Mesendoderm (in vitro differentiated cells): ENCODE measurements at regions not wholly inside any gene's neighbourhood (a gene's known extent, or its start where the extent isn't known, plus 50 kb on each side); places are given as distances from the start of the nearest gene placed in this dataset.

Experiments
- DNase-seq: peaks from one replicate; pipeline ENCODE4 v3.0.0; 2013
- H2AK5ac ChIP-seq: 2 replicates; pipeline ENCODE4 v1.6.1; 2013; ENCODE audit warnings: low read length, inconsistent platforms
- H2BK120ac ChIP-seq: 2 replicates; pipeline ENCODE4 v1.6.1; 2013; ENCODE audit warnings: low read depth, mild to moderate bottlenecking, low read length, moderate library complexity, mixed read lengths
- H2BK15ac ChIP-seq: replicated peaks from 2 replicates; pipeline ENCODE4 v1.6.1; 2013; ENCODE audit warnings: low read depth, mild to moderate bottlenecking, moderate library complexity
- H2BK5ac ChIP-seq: 2 replicates; pipeline ENCODE4 v1.6.1; 2013; ENCODE audit warnings: low read length, inconsistent platforms
- H3K18ac ChIP-seq: 2 replicates; pipeline ENCODE4 v1.6.1; 2013; ENCODE audit warnings: mild to moderate bottlenecking, low read length, mixed read lengths
- H3K23ac ChIP-seq: one replicate; pipeline ENCODE4 v1.6.1; 2013; ENCODE audit warnings: low read length
- H3K27ac ChIP-seq: 2 replicates; pipeline ENCODE4 v1.5.1; 2013; ENCODE audit warnings: low read depth, mild to moderate bottlenecking, inconsistent platforms, low read length, moderate library complexity
- H3K27me3 ChIP-seq: 2 replicates; pipeline ENCODE4 v1.6.1; 2013; ENCODE audit warnings: low read length, control low read depth, mild to moderate bottlenecking, inconsistent platforms; ENCODE audit not compliant: insufficient read depth, poor library complexity
- H3K36me3 ChIP-seq: 2 replicates; pipeline ENCODE4 v1.6.1; 2013; ENCODE audit warnings: low read length, inconsistent platforms; ENCODE audit not compliant: control insufficient read depth, insufficient read depth
- H3K4ac ChIP-seq: one replicate; pipeline ENCODE4 v1.6.1; 2013; ENCODE audit warnings: low read depth, mild to moderate bottlenecking, low read length, moderate library complexity
- H3K4me1 ChIP-seq: 2 replicates; pipeline ENCODE4 v1.6.1; 2013; ENCODE audit warnings: low read depth, low read length, inconsistent platforms; ENCODE audit not compliant: control insufficient read depth
- H3K4me2 ChIP-seq: 2 replicates; pipeline ENCODE4 v1.6.1; 2013; ENCODE audit warnings: low read length
- H3K4me3 ChIP-seq: 2 replicates; pipeline ENCODE4 v1.5.1; 2013; ENCODE audit warnings: mild to moderate bottlenecking, low read length
- H3K56ac ChIP-seq: one replicate; pipeline ENCODE4 v1.6.1; 2013; ENCODE audit warnings: low read length
- H3K79me1 ChIP-seq: 2 replicates; pipeline ENCODE4 v1.6.1; 2013; ENCODE audit warnings: low read length, inconsistent platforms
- H3K79me2 ChIP-seq: 2 replicates; pipeline ENCODE4 v1.6.1; 2013; ENCODE audit warnings: mild to moderate bottlenecking, low read length; ENCODE audit not compliant: control insufficient read depth, insufficient read depth
- H3K9ac ChIP-seq: 2 replicates; pipeline ENCODE4 v1.6.1; 2013; ENCODE audit warnings: low read length, inconsistent platforms
- H4K5ac ChIP-seq: one replicate; pipeline ENCODE4 v1.6.1; 2013; ENCODE audit warnings: low read length
- H4K8ac ChIP-seq: one replicate; pipeline ENCODE4 v1.6.1; 2013; ENCODE audit warnings: low read depth, mild to moderate bottlenecking, control low read depth, low read length, moderate library complexity
- WGBS: extraction: QIAGEN DNeasy Blood & Tissue Kit; methylation state at CpG from one replicate; pipeline ENCODE4 v1.1.7; 2013; ENCODE audit warnings: low lambda C conversion rate, missing lambda C conversion rate; ENCODE audit not compliant: insufficient coverage; ENCODE audit errors: extremely low coverage; 5-methylcytosine and 5-hydroxymethylcytosine counted together

GRCh38 chr9:73523391-73523790, 371.7 kb downstream of the ANXA1 start:
- H3K23ac ChIP-seq: no peak overlapping the region
- H2BK15ac ChIP-seq: no peak overlapping the region
- no peaks in the 10 kb centered on the region for H3K79me1 ChIP-seq
- no peak overlapping the region for H2AK5ac ChIP-seq
- no peaks in the 10 kb centered on the region for H3K27me3 ChIP-seq
- no peak overlapping the region for H3K4me2 ChIP-seq
- no peak overlapping the region for H2BK5ac ChIP-seq
- H4K5ac ChIP-seq: no peak overlapping the region
- H3K36me3 ChIP-seq: no peaks in the 10 kb centered on the region
- H4K8ac ChIP-seq: no peak overlapping the region
- no peak for DNase-seq
- no peak overlapping the region for H3K4me3 ChIP-seq
- H3K27ac ChIP-seq: no peak overlapping the region
- H3K4ac ChIP-seq: no peak overlapping the region
- H3K79me2 ChIP-seq: no peaks in the 10 kb centered on the region
- H2BK120ac ChIP-seq: no peak overlapping the region
- no peak overlapping the region for H3K9ac ChIP-seq
- H3K56ac ChIP-seq: no peak overlapping the region
- no CpG with 5 or more reads among the region's 2 CpGs for WGBS
- no peak overlapping the region for H3K18ac ChIP-seq
- H3K4me1 ChIP-seq: no peaks in the 10 kb centered on the region

- Histone ChIP-seq H3K79me2 (no peaks in the 10 kb centered on the region), H4K8ac (no peak overlapping the region), H3K18ac (no peak overlapping the region), H4K5ac (no peak overlapping the region), H3K27ac (no peak overlapping the region), H2BK5ac (no peak overlapping the region), H2BK120ac (no peak overlapping the region), H3K27me3 (no peaks in the 10 kb centered on the region), H3K4me3 (no peak overlapping the region), H3K4me2 (no peak overlapping the region), H3K56ac (no peak overlapping the region), H3K4me1 (no peaks in the 10 kb centered on the region), H3K79me1 (no peaks in the 10 kb centered on the region), H2AK5ac (no peak overlapping the region), H3K36me3 (no peaks in the 10 kb centered on the region), H3K9ac (no peak overlapping the region), H3K4ac (no peak overlapping the region), H2BK15ac (no peak overlapping the region), H3K23ac (no peak overlapping the region)
- WGBS: no CpG with 5 or more reads among the region's 1 CpG
- DNase-seq: no peak
These were observed 373.7 kb downstream of the ANXA1 start for GRCh38 chr9:73525350-73525749.

- H3K23ac ChIP-seq: no peak overlapping the region
- no peak overlapping the region for H2AK5ac ChIP-seq
- no peaks in the 10 kb centered on the region for H3K4me1 ChIP-seq
- H3K4me3 ChIP-seq: no peak overlapping the region
- H3K56ac ChIP-seq: no peak overlapping the region
- H2BK15ac ChIP-seq: no peak overlapping the region
- no peaks in the 10 kb centered on the region for H3K79me2 ChIP-seq
- WGBS: no CpG with 5 or more reads among the region's 1 CpG
- no peak overlapping the region for H2BK5ac ChIP-seq
- H4K8ac ChIP-seq: no peak overlapping the region
- H3K4me2 ChIP-seq: no peak overlapping the region
- no peaks in the 10 kb centered on the region for H3K36me3 ChIP-seq
- H3K27me3 ChIP-seq: no peaks in the 10 kb centered on the region
- no peak overlapping the region for H3K9ac ChIP-seq
- no peak overlapping the region for H2BK120ac ChIP-seq
- DNase-seq: no peak
- no peak overlapping the region for H3K27ac ChIP-seq
- no peak overlapping the region for H3K18ac ChIP-seq
- H4K5ac ChIP-seq: no peak overlapping the region
- H3K79me1 ChIP-seq: no peaks in the 10 kb centered on the region
- no peak overlapping the region for H3K4ac ChIP-seq
These were observed 375.9 kb downstream of the ANXA1 start for GRCh38 chr9:73527521-73527920.

GRCh38 chr9:73528926-73529325, 377.3 kb downstream of the ANXA1 start:
- Histone ChIP-seq H3K36me3 (no peaks in the 10 kb centered on the region), H3K4me1 (no peaks in the 10 kb centered on the region), H4K5ac (no peak overlapping the region), H3K4me2 (no peak overlapping the region), H2BK15ac (no peak overlapping the region), H3K23ac (no peak overlapping the region), H3K18ac (no peak overlapping the region), H3K56ac (no peak overlapping the region), H2AK5ac (no peak overlapping the region), H4K8ac (no peak overlapping the region), H3K27ac (no peak overlapping the region), H3K79me2 (no peaks in the 10 kb centered on the region), H3K4ac (no peak overlapping the region), H2BK120ac (no peak overlapping the region), H3K27me3 (no peaks in the 10 kb centered on the region), H3K9ac (no peak overlapping the region), H2BK5ac (no peak overlapping the region), H3K4me3 (no peak overlapping the region), H3K79me1 (no peaks in the 10 kb centered on the region)
- DNase-seq: no peak
- no CpG with 5 or more reads among the region's 4 CpGs for WGBS

- Histone ChIP-seq H3K4me2 (no peak overlapping the region), H3K23ac (no peak overlapping the region), H3K18ac (no peak overlapping the region), H2BK5ac (no peak overlapping the region), H3K27ac (no peak overlapping the region), H3K9ac (no peak overlapping the region), H4K8ac (no peak overlapping the region), H4K5ac (no peak overlapping the region), H3K79me1 (no peaks in the 10 kb centered on the region), H2BK120ac (no peak overlapping the region), H3K4me3 (no peak overlapping the region), H3K27me3 (no peaks in the 10 kb centered on the region), H3K79me2 (no peaks in the 10 kb centered on the region), H2BK15ac (no peak overlapping the region), H3K4me1 (no peaks in the 10 kb centered on the region), H2AK5ac (no peak overlapping the region), H3K56ac (no peak overlapping the region), H3K4ac (no peak overlapping the region), H3K36me3 (no peaks in the 10 kb centered on the region)
- WGBS: no CpG with 5 or more reads among the region's 1 CpG
- DNase-seq: no peak
These were observed 378.0 kb downstream of the ANXA1 start for GRCh38 chr9:73529666-73530065.

- H3K4me2 ChIP-seq: no peak overlapping the region
- DNase-seq: no peak
- H2BK15ac ChIP-seq: no peak overlapping the region
- H3K36me3 ChIP-seq: no peaks in the 10 kb centered on the region
- no peak overlapping the region for H2BK120ac ChIP-seq
- WGBS: no CpG with 5 or more reads among the region's 5 CpGs
- H2BK5ac ChIP-seq: no peak overlapping the region
- no peak overlapping the region for H3K4ac ChIP-seq
- no peak overlapping the region for H2AK5ac ChIP-seq
- H3K4me1 ChIP-seq: no peaks in the 10 kb centered on the region
- H3K79me2 ChIP-seq: no peaks in the 10 kb centered on the region
- H3K56ac ChIP-seq: no peak overlapping the region
- no peak overlapping the region for H4K8ac ChIP-seq
- no peaks in the 10 kb centered on the region for H3K27me3 ChIP-seq
- no peak overlapping the region for H3K23ac ChIP-seq
- no peak overlapping the region for H3K9ac ChIP-seq
- H3K27ac ChIP-seq: no peak overlapping the region
- no peak overlapping the region for H3K4me3 ChIP-seq
- H4K5ac ChIP-seq: no peak overlapping the region
- no peak overlapping the region for H3K18ac ChIP-seq
- H3K79me1 ChIP-seq: no peaks in the 10 kb centered on the region
These were observed 379.4 kb downstream of the ANXA1 start for GRCh38 chr9:73531051-73531532.
